PC-9 (cell line): ENCODE measurements at regions not wholly inside any gene's neighbourhood (a gene's known extent, or its start where the extent isn't known, plus 50 kb on each side); places are given as distances from the start of the nearest gene placed in this dataset.

Experiments
- BruUV-seq: library from RNA; stranded (reverse); fragments of 400-500 nt; replicated peaks from 2 replicates; lab custom pipeline; 2021; lab: Mats Ljungman, UMichigan
- CTCF ChIA-PET: fragments of 300-600 bp; sonication (Branson Sonifier 250); formaldehyde crosslinking; loops from one replicate; lab custom pipeline; 2022; ENCODE audit warnings: antibody characterized with exemption; lab: Charles Lee
- POLR2A ChIA-PET: fragments of 300-600 bp; sonication (Branson Sonifier 250); formaldehyde crosslinking; loops from one replicate; lab custom pipeline; 2022; ENCODE audit warnings: antibody characterized with exemption; ENCODE audit not compliant: unreplicated experiment; lab: Charles Lee
- DNase-seq, 2 experiments: peaks; one replicate each; pipeline versions ENCODE4 v3.0.0 to v3.0.0-alpha.2; 2015 to 2022; ENCODE audit warnings: mixed read lengths in 1 of 2
- H2AFZ ChIP-seq: fragments of 200-600 bp; sonication (generic); 2 replicates; pipeline ENCODE4 v1.8.1; 2017; ENCODE audit warnings: antibody characterized with exemption
- H3F3A ChIP-seq: fragments of 200-600 bp; sonication (generic); 2 replicates; pipeline ENCODE4 v1.8.1; 2017; ENCODE audit warnings: antibody characterized with exemption, mild to moderate bottlenecking, low read depth; ENCODE audit not compliant: insufficient read depth
- H3K27ac ChIP-seq: fragments of 200-600 bp; sonication (generic); 2 replicates; pipeline ENCODE4 v1.6.1; 2016; ENCODE audit warnings: mixed run types
- H3K27me3 ChIP-seq: fragments of 200-600 bp; sonication (generic); 2 replicates; pipeline ENCODE4 v1.6.1; 2016; ENCODE audit warnings: low read depth, mixed run types; ENCODE audit not compliant: insufficient read depth
- H3K36me3 ChIP-seq: fragments of 200-600 bp; sonication (generic); 2 replicates; pipeline ENCODE4 v1.6.1; 2016; ENCODE audit warnings: low read depth, mixed run types
- H3K4me1 ChIP-seq: fragments of 200-600 bp; sonication (generic); replicated peaks from 2 replicates; pipeline ENCODE4 v1.6.1; 2016; ENCODE audit warnings: mixed run types; ENCODE audit not compliant: insufficient read depth
- H3K4me2 ChIP-seq: fragments of 200-600 bp; sonication (generic); 2 replicates; pipeline ENCODE4 v1.6.1; 2017; ENCODE audit warnings: mixed run types
- H3K4me3 ChIP-seq: fragments of 200-600 bp; sonication (generic); 2 replicates; pipeline ENCODE4 v1.6.1; 2016; ENCODE audit warnings: mixed run types
- H3K79me2 ChIP-seq: fragments of 200-600 bp; sonication (generic); 2 replicates; pipeline ENCODE4 v1.6.1; 2017; ENCODE audit warnings: low read depth, mixed run types
- H3K9me2 ChIP-seq: fragments of 200-600 bp; sonication (generic); 2 replicates; pipeline ENCODE4 v1.8.1; 2017; ENCODE audit warnings: mild to moderate bottlenecking; ENCODE audit not compliant: insufficient read depth
- H3K9me3 ChIP-seq: fragments of 200-600 bp; sonication (generic); 2 replicates; pipeline ENCODE4 v1.8.1; 2016; ENCODE audit warnings: low read depth; ENCODE audit not compliant: insufficient read depth
- H4K20me1 ChIP-seq: fragments of 200-600 bp; sonication (generic); 2 replicates; pipeline ENCODE4 v1.8.1; 2017; ENCODE audit not compliant: insufficient read depth
- CTCF ChIP-seq: fragments of 200-600 bp; sonication (generic); conservative IDR thresholded peaks from 2 replicates; pipeline ENCODE4 v1.6.1; 2017; ENCODE audit warnings: mixed run types, antibody characterized with exemption, mild to moderate bottlenecking, moderate library complexity
- EZH2 ChIP-seq: fragments of 200-600 bp; sonication (generic); IDR thresholded peaks from 2 replicates; pipeline ENCODE4 v1.8.0; 2017; ENCODE audit warnings: antibody characterized with exemption, low read depth
- intact Hi-C: fragments of 100-400 bp; cut with micrococcal nuclease; formaldehyde crosslinking; loops from one replicate; pipeline ENCODE4 v1.10.0; 2022; ENCODE audit not compliant: unreplicated experiment

DNA sequence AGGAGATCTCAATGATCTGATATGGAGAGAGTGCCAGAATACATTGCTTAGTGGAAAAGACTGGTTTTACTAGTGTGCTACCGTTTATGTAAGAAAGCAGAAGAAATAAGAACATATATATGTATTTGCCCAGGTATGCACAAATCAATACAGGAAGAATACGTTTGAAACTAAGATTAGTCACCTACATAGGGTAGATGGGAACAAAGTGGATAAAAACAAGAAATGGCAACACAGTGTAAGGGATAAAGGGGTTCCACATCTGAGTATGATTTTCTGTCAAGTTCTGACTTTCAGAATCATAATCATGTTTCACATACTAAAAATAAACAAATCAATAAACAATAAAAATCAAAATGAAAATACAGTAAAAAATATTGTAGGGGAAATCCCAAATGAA, 148.6 kb upstream of the NAMPT start:
- no peak for DNase-seq
- ChIA-PET POLR2A (no interaction called here), CTCF (no interaction called here)
- Histone ChIP-seq H4K20me1 (no peaks in the 10 kb centered on the region), H3K9me2 (no peaks in the 10 kb centered on the region), H3K4me1 (no peaks in the 10 kb centered on the region), H3K4me2 (no peak overlapping the region), H3K27me3 (no peaks in the 10 kb centered on the region), H3K27ac (no peak overlapping the region), H2AFZ (no peak overlapping the region), H3K36me3 (no peaks in the 10 kb centered on the region), H3K9me3 (peaks cover 15% of the 10 kb centered on the region; the same call in 1 of the 2 replicates), H3K79me2 (no peaks in the 10 kb centered on the region), H3K4me3 (no peak overlapping the region), H3F3A (no peaks in the 10 kb centered on the region; the same call in none of the 2 replicates)
- intact Hi-C loops, result no loop called here
- TF ChIP-seq CTCF (no peak), EZH2 (no peak)
- BruUV-seq, result no TSS peak

GRCh38 chr7:106430535-106431455, 146.0 kb upstream of the NAMPT start:
- Histone ChIP-seq H3K36me3 (no peaks in the 10 kb centered on the region), H4K20me1 (no peaks in the 10 kb centered on the region), H3K79me2 (no peaks in the 10 kb centered on the region), H3K4me2 (no peak overlapping the region), H3K27ac (no peak overlapping the region), H3K9me2 (no peaks in the 10 kb centered on the region), H3K27me3 (no peaks in the 10 kb centered on the region), H3K4me1 (peaks cover 10% of the 10 kb centered on the region), H3F3A (peaks cover 8% of the 10 kb centered on the region), H3K4me3 (no peak overlapping the region), H2AFZ (no peak overlapping the region), H3K9me3 (peaks cover 6% of the 10 kb centered on the region; the same call in 1 of the 2 replicates)
- ChIA-PET POLR2A (interaction anchor here (0.6 kb wide), 1 partner anchor 138 kb away, joined by 4 read pairs; no protein-coding TSS in a partner anchor), CTCF (no interaction called here)
- BruUV-seq, result no TSS peak
- no peak for DNase-seq
- TF ChIP-seq EZH2, result no peak
- no peak for TF ChIP-seq CTCF
- intact Hi-C loops, result loop anchor here (1.0 kb wide), 1 partner anchor 31 kb away; no protein-coding TSS in a partner anchor

- no peak overlapping the region for H2AFZ ChIP-seq
- CTCF ChIA-PET, result no interaction called here
- H3K9me2 ChIP-seq, result no peaks in the 10 kb centered on the region
- TF ChIP-seq CTCF, result no peak
- no peak for TF ChIP-seq EZH2
- no peaks in the 10 kb centered on the region for H3K79me2 ChIP-seq
- H4K20me1 ChIP-seq, result no peaks in the 10 kb centered on the region
- no TSS peak for BruUV-seq
- no peak overlapping the region for H3K4me2 ChIP-seq
- intact Hi-C loops, result loop anchor here (1.0 kb wide), 1 partner anchor 31 kb away; no protein-coding TSS in a partner anchor
- H3K9me3 ChIP-seq, result 0 out of 2 replicates have a peak, but pooled peaks cover 4% of the 10 kb centered on the region
- no peaks in the 10 kb centered on the region for H3K36me3 ChIP-seq
- H3K27ac ChIP-seq, result no peak overlapping the region
- H3F3A ChIP-seq, result peaks cover 15% of the 10 kb centered on the region
- H3K27me3 ChIP-seq, result no peaks in the 10 kb centered on the region
- H3K4me1 ChIP-seq, result peaks cover 17% of the 10 kb centered on the region
- POLR2A ChIA-PET, result interaction anchor here (0.6 kb wide), 1 partner anchor 138 kb away, joined by 4 read pairs; no protein-coding TSS in a partner anchor
- DNase-seq, result peak in 1 of 2 experiments; percentile 62
- no peak overlapping the region for H3K4me3 ChIP-seq
Measured at GRCh38 chr7:106430103-106430502, 145.3 kb upstream of the NAMPT start.
